ENCODE measurements at regions not wholly inside any gene's neighbourhood (a gene's known extent, or its start where the extent isn't known, plus 50 kb on each side); places are given as distances from the start of the nearest gene placed in this dataset.

DNA sequence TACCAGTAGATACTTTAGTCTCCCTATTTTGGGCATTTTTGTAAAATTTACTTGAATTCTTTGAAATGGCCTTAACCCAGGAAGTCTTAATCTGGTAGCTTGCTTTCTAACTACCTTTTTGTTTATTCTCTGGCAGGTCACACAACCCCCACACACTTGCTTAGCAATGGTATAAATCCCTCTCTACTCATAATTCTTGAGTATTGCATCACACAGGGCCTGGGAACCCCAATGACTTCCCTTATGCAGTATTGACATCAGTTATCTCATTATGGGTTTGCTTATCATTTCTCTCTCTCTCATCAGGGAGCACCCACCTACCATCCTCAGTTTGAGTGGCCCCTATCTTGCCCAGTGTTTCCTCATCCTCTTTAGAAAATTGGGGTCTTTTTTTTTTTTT, 207.1 kb downstream of the KCNS3 start:
- Mint-ChIP-seq H3K36me3 (ENCODE audit: low read depth) (no peaks in the 10 kb centered on the region), H3K4me3 (no peak overlapping the region), H3K9me3 (peaks cover 5% of the 10 kb centered on the region), H3K27me3 (ENCODE audit: low read depth) (no peaks in the 10 kb centered on the region), H3K27ac (ENCODE audit: unreplicated experiment) (no peak overlapping the region), H3K4me1 (no peaks in the 10 kb centered on the region)
- no peak for DNase-seq (ENCODE audit: low read depth, low spot score)
- TF ChIP-seq, protein P1, sequence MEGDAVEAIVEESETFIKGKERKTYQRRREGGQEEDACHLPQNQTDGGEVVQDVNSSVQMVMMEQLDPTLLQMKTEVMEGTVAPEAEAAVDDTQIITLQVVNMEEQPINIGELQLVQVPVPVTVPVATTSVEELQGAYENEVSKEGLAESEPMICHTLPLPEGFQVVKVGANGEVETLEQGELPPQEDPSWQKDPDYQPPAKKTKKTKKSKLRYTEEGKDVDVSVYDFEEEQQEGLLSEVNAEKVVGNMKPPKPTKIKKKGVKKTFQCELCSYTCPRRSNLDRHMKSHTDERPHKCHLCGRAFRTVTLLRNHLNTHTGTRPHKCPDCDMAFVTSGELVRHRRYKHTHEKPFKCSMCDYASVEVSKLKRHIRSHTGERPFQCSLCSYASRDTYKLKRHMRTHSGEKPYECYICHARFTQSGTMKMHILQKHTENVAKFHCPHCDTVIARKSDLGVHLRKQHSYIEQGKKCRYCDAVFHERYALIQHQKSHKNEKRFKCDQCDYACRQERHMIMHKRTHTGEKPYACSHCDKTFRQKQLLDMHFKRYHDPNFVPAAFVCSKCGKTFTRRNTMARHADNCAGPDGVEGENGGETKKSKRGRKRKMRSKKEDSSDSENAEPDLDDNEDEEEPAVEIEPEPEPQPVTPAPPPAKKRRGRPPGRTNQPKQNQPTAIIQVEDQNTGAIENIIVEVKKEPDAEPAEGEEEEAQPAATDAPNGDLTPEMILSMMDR (conservative IDR thresholded peaks at IDR 0.05), result no peak

DNA sequence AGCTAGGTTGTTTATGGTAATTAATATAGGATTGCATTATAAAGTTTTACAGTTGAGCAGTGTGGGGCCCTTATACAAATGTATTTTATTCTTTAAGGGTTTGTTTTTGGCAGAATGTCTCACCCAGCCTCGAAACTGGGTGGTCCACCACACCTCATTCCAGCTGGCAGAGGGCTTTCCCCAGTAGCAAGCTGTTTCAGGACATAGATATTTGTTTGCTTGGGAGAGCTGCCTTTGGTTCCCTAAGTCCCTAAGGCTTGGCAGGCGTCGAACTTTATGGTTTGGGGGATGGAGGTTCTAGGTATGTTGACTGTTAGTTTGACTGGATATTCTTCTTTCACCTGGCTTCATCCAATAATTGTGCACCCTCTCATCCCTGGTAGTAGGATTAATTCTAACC, 205.9 kb downstream of the KCNS3 start:
- H3K27me3 Mint-ChIP-seq (ENCODE audit: low read depth), result no peaks in the 10 kb centered on the region
- H3K4me3 Mint-ChIP-seq, result no peak overlapping the region
- peaks cover 3% of the 10 kb centered on the region for H3K9me3 Mint-ChIP-seq
- no peak overlapping the region for H3K27ac Mint-ChIP-seq (ENCODE audit: unreplicated experiment)
- TF ChIP-seq, protein P1 (conservative IDR thresholded peaks at IDR 0.05), result no peak
- no peaks in the 10 kb centered on the region for H3K4me1 Mint-ChIP-seq
- no peaks in the 10 kb centered on the region for H3K36me3 Mint-ChIP-seq (ENCODE audit: low read depth)
- no peak for DNase-seq (ENCODE audit: low read depth, low spot score)

DNA sequence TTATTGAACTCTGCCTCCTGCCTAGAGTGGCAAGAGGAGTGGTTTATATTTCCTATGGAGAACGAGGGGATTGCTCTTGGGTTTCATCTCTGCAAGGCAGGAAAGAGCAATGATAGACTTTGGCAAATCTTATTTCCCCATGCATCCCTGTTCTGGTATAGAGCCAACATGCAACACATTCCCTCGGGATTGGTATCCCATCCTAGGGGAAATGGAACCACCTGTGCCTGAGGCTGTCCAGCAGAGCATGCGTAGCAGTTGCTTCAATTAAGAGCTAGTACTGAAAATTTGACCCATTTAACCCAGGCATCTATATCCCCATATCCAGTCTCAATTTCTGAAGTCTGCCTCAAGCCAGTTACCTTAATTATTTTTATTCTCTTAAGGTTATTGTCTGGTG, 205.3 kb downstream of the KCNS3 start:
- no peaks in the 10 kb centered on the region for H3K27me3 Mint-ChIP-seq (ENCODE audit: low read depth)
- no peak for DNase-seq (ENCODE audit: low read depth, low spot score)
- TF ChIP-seq, protein P1 (conservative IDR thresholded peaks at IDR 0.05), result no peak
- H3K4me3 Mint-ChIP-seq, result no peak overlapping the region
- H3K27ac Mint-ChIP-seq (ENCODE audit: unreplicated experiment), result no peak overlapping the region
- H3K36me3 Mint-ChIP-seq (ENCODE audit: low read depth), result no peaks in the 10 kb centered on the region
- H3K4me1 Mint-ChIP-seq, result no peaks in the 10 kb centered on the region
- H3K9me3 Mint-ChIP-seq, result peaks cover 5% of the 10 kb centered on the region

DNA sequence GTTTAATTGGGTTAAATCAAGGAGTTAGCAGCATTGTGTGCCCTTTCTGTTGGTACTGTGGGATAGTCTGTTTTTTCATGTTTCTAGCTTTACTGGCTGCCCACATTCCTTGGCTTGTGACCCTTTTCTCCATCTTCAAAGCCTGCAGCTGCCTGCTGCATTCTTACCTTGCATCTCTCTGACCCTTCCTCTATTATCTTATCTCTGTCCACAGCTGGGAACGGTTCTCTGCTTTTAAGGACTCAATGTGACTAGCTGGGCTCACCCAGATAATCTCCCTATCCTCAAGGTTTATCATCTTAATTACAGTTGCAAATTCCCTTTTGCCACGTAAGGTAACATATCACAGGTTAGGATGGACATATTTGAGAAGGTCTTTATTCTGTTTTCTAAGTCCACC, 199.7 kb downstream of the KCNS3 start:
- peaks cover 12% of the 10 kb centered on the region for H3K4me1 Mint-ChIP-seq
- H3K4me3 Mint-ChIP-seq, result no peak overlapping the region
- DNase-seq (ENCODE audit: low read depth, low spot score), result no peak
- peaks cover 5% of the 10 kb centered on the region for H3K9me3 Mint-ChIP-seq
- TF ChIP-seq, protein P1 (conservative IDR thresholded peaks at IDR 0.05), result no peak
- H3K27ac Mint-ChIP-seq (ENCODE audit: unreplicated experiment), result no peak overlapping the region
- H3K27me3 Mint-ChIP-seq (ENCODE audit: low read depth), result no peaks in the 10 kb centered on the region
- no peaks in the 10 kb centered on the region for H3K36me3 Mint-ChIP-seq (ENCODE audit: low read depth)

DNA sequence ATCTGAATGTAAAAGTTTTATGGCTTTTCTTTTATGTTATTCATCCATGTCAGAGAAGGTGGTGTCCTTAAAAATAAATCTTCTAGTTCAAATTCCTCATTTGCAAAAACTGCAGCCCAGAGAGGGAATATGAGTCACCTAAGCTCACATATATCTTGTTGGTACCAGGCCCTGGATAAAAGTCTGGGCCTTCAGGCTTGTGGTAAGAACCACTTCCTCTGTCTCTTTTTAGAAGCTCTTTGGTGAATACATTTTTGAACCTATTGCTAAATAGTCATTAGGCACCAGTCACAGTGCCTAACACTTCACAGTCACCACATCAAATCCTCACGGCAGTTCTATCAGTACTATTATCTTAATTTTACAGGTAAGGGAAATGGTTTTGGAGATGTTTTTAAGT, 199.2 kb downstream of the KCNS3 start:
- DNase-seq (ENCODE audit: low read depth, low spot score), result no peak
- H3K9me3 Mint-ChIP-seq, result peaks cover 5% of the 10 kb centered on the region
- H3K4me3 Mint-ChIP-seq, result no peak overlapping the region
- H3K36me3 Mint-ChIP-seq (ENCODE audit: low read depth), result no peaks in the 10 kb centered on the region
- TF ChIP-seq, protein P1 (conservative IDR thresholded peaks at IDR 0.05), result no peak
- peaks cover 17% of the 10 kb centered on the region for H3K4me1 Mint-ChIP-seq
- no peaks in the 10 kb centered on the region for H3K27me3 Mint-ChIP-seq (ENCODE audit: low read depth)
- H3K27ac Mint-ChIP-seq (ENCODE audit: unreplicated experiment), result no peak overlapping the region

DNA sequence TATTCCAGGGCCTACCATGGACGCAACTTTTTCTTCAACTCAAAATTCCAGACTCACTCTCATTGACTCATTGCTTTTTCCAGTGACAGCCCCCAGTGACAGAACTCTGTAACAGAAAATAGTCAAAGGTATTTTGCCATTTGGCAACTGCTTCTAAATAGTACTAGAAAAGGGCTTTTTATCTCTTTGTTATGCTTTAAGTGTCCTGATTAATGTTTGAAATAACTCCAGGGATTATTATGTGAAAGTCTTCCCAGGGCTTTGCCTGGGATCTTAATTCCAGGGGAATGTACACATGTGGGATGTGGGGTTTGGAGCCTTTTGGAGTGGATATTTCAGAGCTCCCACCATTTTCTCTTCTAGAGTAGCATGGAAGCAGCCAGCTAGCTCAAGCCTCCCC, 198.8 kb downstream of the KCNS3 start:
- no peak for DNase-seq (ENCODE audit: low read depth, low spot score)
- TF ChIP-seq, protein P1 (conservative IDR thresholded peaks at IDR 0.05), result no peak
- Mint-ChIP-seq H3K4me1 (peaks cover 18% of the 10 kb centered on the region), H3K27me3 (ENCODE audit: low read depth) (no peaks in the 10 kb centered on the region), H3K27ac (ENCODE audit: unreplicated experiment) (no peak overlapping the region), H3K9me3 (peaks cover 5% of the 10 kb centered on the region), H3K4me3 (no peak overlapping the region), H3K36me3 (ENCODE audit: low read depth) (no peaks in the 10 kb centered on the region)

All from neural crest cell (in vitro differentiated cells).